H9 (cell line): ENCODE measurements at regions not wholly inside any gene's neighbourhood (a gene's known extent, or its start where the extent isn't known, plus 50 kb on each side); places are given as distances from the start of the nearest gene placed in this dataset.

ENCODE experiments used
- DNase-seq: peaks from one replicate; pipeline ENCODE4 v3.0.0-alpha.2; 2017
- H2AFZ ChIP-seq: one replicate; pipeline ENCODE4 v1.6.1; 2013; ENCODE audit warnings: mild to moderate bottlenecking, low read length, control low read depth, moderate library complexity
- H2AK5ac ChIP-seq: 2 replicates; pipeline ENCODE4 v1.6.1; 2013; ENCODE audit warnings: low read length, control low read depth, mixed read lengths; ENCODE audit not compliant: insufficient read length
- H2BK120ac ChIP-seq: one replicate; pipeline ENCODE4 v1.6.1; 2013; ENCODE audit warnings: low read depth, mild to moderate bottlenecking, low read length, control low read depth, inconsistent platforms; ENCODE audit not compliant: poor library complexity, severe bottlenecking
- H2BK12ac ChIP-seq: 2 replicates; pipeline ENCODE4 v1.6.1; 2013; ENCODE audit warnings: low read length, control low read depth, mixed read lengths, low read depth; ENCODE audit not compliant: insufficient read length
- H2BK15ac ChIP-seq: 2 replicates; pipeline ENCODE4 v1.6.1; 2013; ENCODE audit warnings: low read depth, low read length, control low read depth
- H2BK20ac ChIP-seq: one replicate; pipeline ENCODE4 v1.6.1; 2013; ENCODE audit warnings: low read depth, mild to moderate bottlenecking, low read length, control low read depth, inconsistent platforms; ENCODE audit not compliant: poor library complexity, severe bottlenecking
- H2BK5ac ChIP-seq: 2 replicates; pipeline ENCODE4 v1.6.1; 2013; ENCODE audit warnings: low read length, control low read depth, mixed read lengths; ENCODE audit not compliant: insufficient read length
- H3K14ac ChIP-seq: 2 replicates; pipeline ENCODE4 v1.6.1; 2013; ENCODE audit warnings: low read length, control low read depth; ENCODE audit not compliant: insufficient read depth
- H3K18ac ChIP-seq: 2 replicates; pipeline ENCODE4 v1.6.1; 2013; ENCODE audit warnings: low read depth, mild to moderate bottlenecking, mixed read lengths, low read length, control low read depth; ENCODE audit not compliant: insufficient read length
- H3K23ac ChIP-seq: 2 replicates; pipeline ENCODE4 v1.6.1; 2013; ENCODE audit warnings: low read length, control low read depth, mixed read lengths, low read depth; ENCODE audit not compliant: insufficient read length
- H3K23me2 ChIP-seq: 2 replicates; pipeline ENCODE4 v1.6.1; 2013; ENCODE audit warnings: low read depth, mild to moderate bottlenecking, mixed read lengths, low read length, control low read depth; ENCODE audit not compliant: insufficient read length, poor library complexity, severe bottlenecking
- H3K27ac ChIP-seq: 2 replicates; pipeline ENCODE4 v1.5.1; 2013; ENCODE audit warnings: low read length, control low read depth, mixed read lengths, low read depth; ENCODE audit not compliant: insufficient read length
- H3K27me3 ChIP-seq: 2 replicates; pipeline ENCODE4 v1.6.1; 2013; ENCODE audit warnings: low read length, control low read depth, inconsistent platforms; ENCODE audit not compliant: insufficient read depth
- H3K4ac ChIP-seq: 2 replicates; pipeline ENCODE4 v1.6.1; 2013; ENCODE audit warnings: low read depth, mild to moderate bottlenecking, control low read depth, inconsistent platforms, low read length, moderate library complexity
- H3K4me1 ChIP-seq: 2 replicates; pipeline ENCODE4 v1.6.1; 2013; ENCODE audit warnings: low read length, control low read depth, inconsistent platforms; ENCODE audit not compliant: insufficient read depth
- H3K4me2 ChIP-seq: 2 replicates; pipeline ENCODE4 v1.6.1; 2013; ENCODE audit warnings: low read length, control low read depth, mixed read lengths; ENCODE audit not compliant: insufficient read length, insufficient read depth
- H3K56ac ChIP-seq: 2 replicates; pipeline ENCODE4 v1.6.1; 2013; ENCODE audit warnings: low read depth, mild to moderate bottlenecking, mixed read lengths, low read length, control low read depth; ENCODE audit not compliant: insufficient read length
- H3K79me1 ChIP-seq: 2 replicates; pipeline ENCODE4 v1.6.1; 2013; ENCODE audit warnings: low read depth, mild to moderate bottlenecking, moderate library complexity, low read length, control low read depth, inconsistent platforms; ENCODE audit not compliant: insufficient read depth, poor library complexity, severe bottlenecking
- H3K79me2 ChIP-seq: 2 replicates; pipeline ENCODE4 v1.6.1; 2013; ENCODE audit warnings: low read length, control low read depth, inconsistent platforms; ENCODE audit not compliant: insufficient read depth
- H3K9ac ChIP-seq: 2 replicates; pipeline ENCODE4 v1.6.1; 2013; ENCODE audit warnings: low read length, control low read depth, mixed read lengths; ENCODE audit not compliant: insufficient read length; ENCODE audit errors: extremely low read depth
- H3K9me3 ChIP-seq: one replicate; pipeline ENCODE4 v1.6.1; 2013; ENCODE audit warnings: low read depth, low read length, inconsistent platforms; ENCODE audit not compliant: control insufficient read depth
- H3T11ph ChIP-seq: one replicate; pipeline ENCODE4 v1.6.1; 2013; ENCODE audit warnings: mild to moderate bottlenecking, low read length, control low read depth, inconsistent platforms
- H4K20me1 ChIP-seq: one replicate; pipeline ENCODE4 v1.6.1; 2013; ENCODE audit not compliant: control insufficient read depth, insufficient read length, insufficient read depth
- H4K5ac ChIP-seq: 2 replicates; pipeline ENCODE4 v1.6.1; 2013; ENCODE audit warnings: low read depth, mild to moderate bottlenecking, mixed read lengths, low read length, control low read depth; ENCODE audit not compliant: insufficient read length
- H4K8ac ChIP-seq: replicated peaks from 2 replicates; pipeline ENCODE4 v1.6.1; 2013; ENCODE audit warnings: low read length, control low read depth, mixed read lengths, low read depth; ENCODE audit not compliant: insufficient read length
- H4K91ac ChIP-seq: 2 replicates; pipeline ENCODE4 v1.6.1; 2013; ENCODE audit warnings: low read depth, mild to moderate bottlenecking, moderate library complexity, mixed read lengths, low read length, control low read depth; ENCODE audit not compliant: insufficient read length
- H3K27ac Mint-ChIP-seq, 3 experiments: 2 replicates in 2 of 3; 3 replicates in 1 of 3; pipeline ENCODE4 v1.8.0; 2020 to 2021; ENCODE audit warnings: mixed read lengths in 3 of 3, mild to moderate bottlenecking in 1 of 3, moderate library complexity in 1 of 3
- H3K27me3 Mint-ChIP-seq: 2 replicates; pipeline ENCODE4 v1.8.0; 2021; ENCODE audit warnings: low read depth, mild to moderate bottlenecking, moderate library complexity, mixed read lengths
- H3K36me3 Mint-ChIP-seq, 3 experiments: 2 replicates in 2 of 3; 3 replicates in 1 of 3; pipeline ENCODE4 v1.8.0; 2020 to 2021; ENCODE audit warnings: low read depth in 3 of 3, mixed read lengths in 3 of 3; ENCODE audit not compliant: insufficient read depth in 1 of 3
- H3K4me1 Mint-ChIP-seq, 2 experiments: 2 replicates each; pipeline ENCODE4 v1.8.0; 2020; ENCODE audit warnings: mixed read lengths in 2 of 2
- H3K4me3 Mint-ChIP-seq, 2 experiments: 2 replicates in 1 of 2; 3 replicates in 1 of 2; pipeline ENCODE4 v1.8.0; 2020 to 2021; ENCODE audit warnings: mild to moderate bottlenecking in 2 of 2, mixed read lengths in 2 of 2, moderate library complexity in 1 of 2
- H3K9me3 Mint-ChIP-seq, 2 experiments: 2 replicates in 1 of 2; 3 replicates in 1 of 2; pipeline ENCODE4 v1.8.0; 2020; ENCODE audit warnings: mild to moderate bottlenecking in 2 of 2, mixed read lengths in 2 of 2, moderate library complexity in 1 of 2
- WGBS: extraction: QIAGEN DNeasy Blood & Tissue Kit; methylation state at CpG from one replicate; pipeline ENCODE4 v1.1.7; 2013; ENCODE audit warnings: missing lambda C conversion rate, low lambda C conversion rate, mixed read lengths; ENCODE audit not compliant: insufficient read length; ENCODE audit errors: extremely low coverage; 5-methylcytosine and 5-hydroxymethylcytosine counted together
- TF ChIP-seq, protein P1 (sequence below): fragments of 200-600 bp; sonication (generic); conservative IDR thresholded peaks from 3 replicates; pipeline ENCODE4 v1.8.0; 2021; ENCODE audit warnings: antibody characterized with exemption, mild to moderate bottlenecking

DNA sequence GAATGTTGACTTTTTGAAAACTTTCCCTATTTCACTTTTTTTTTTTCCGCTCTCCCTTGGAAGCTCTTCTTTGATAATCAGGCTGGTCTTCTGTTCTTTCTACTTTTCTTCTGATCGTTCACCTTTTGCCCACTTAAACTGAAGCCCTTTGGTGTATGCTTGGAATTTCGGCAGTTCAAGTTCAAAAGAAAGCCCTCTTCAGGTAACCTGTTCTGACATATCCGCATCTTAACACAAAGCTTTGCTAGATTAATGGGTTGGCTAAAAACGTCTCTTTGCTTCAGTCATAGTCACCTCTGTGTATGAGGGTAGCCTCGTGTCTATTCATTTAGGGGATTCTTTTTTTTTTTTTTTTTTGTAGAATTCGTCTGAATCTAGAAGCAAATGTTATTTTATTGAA lies 1115.8 kb upstream of the RBFOX1 start:
- Mint-ChIP-seq H3K36me3 (no peaks in the 10 kb centered on the region), H3K27ac (no peak overlapping the region), H3K27me3 (peaks cover 3% of the 10 kb centered on the region), H3K4me1 (peaks cover 28 to 29% of the 10 kb centered on the region in 2 experiments), H3K9me3 (no peaks in the 10 kb centered on the region; a peak in 1 of 5 replicates), H3K4me3 (no peak overlapping the region)
- Histone ChIP-seq H3K4me2 (no peak overlapping the region), H3K14ac (no peak overlapping the region), H2AK5ac (no peak overlapping the region), H3K23ac (no peak overlapping the region), H3K79me1 (no peaks in the 10 kb centered on the region), H2BK5ac (no peak overlapping the region), H3K79me2 (no peaks in the 10 kb centered on the region; the same call in 1 of the 2 replicates), H3K18ac (no peak overlapping the region), H2BK20ac (no peak overlapping the region), H3K9ac (no peak overlapping the region), H3K4me1 (peaks cover 3% of the 10 kb centered on the region; the same call in 1 of the 2 replicates), H4K20me1 (no peaks in the 10 kb centered on the region), H3K9me3 (no peaks in the 10 kb centered on the region), H2AFZ (no peak overlapping the region), H2BK15ac (no peak overlapping the region), H3K56ac (no peak overlapping the region), H2BK12ac (no peak overlapping the region), H2BK120ac (no peak overlapping the region), H4K5ac (no peak overlapping the region), H3K27ac (no peak overlapping the region), H4K8ac (no peak overlapping the region), H4K91ac (no peak overlapping the region), H3K23me2 (no peaks in the 10 kb centered on the region), H3K27me3 (no peaks in the 10 kb centered on the region), H3T11ph (no peak overlapping the region), H3K4ac (no peak overlapping the region)
- TF ChIP-seq, protein P1, sequence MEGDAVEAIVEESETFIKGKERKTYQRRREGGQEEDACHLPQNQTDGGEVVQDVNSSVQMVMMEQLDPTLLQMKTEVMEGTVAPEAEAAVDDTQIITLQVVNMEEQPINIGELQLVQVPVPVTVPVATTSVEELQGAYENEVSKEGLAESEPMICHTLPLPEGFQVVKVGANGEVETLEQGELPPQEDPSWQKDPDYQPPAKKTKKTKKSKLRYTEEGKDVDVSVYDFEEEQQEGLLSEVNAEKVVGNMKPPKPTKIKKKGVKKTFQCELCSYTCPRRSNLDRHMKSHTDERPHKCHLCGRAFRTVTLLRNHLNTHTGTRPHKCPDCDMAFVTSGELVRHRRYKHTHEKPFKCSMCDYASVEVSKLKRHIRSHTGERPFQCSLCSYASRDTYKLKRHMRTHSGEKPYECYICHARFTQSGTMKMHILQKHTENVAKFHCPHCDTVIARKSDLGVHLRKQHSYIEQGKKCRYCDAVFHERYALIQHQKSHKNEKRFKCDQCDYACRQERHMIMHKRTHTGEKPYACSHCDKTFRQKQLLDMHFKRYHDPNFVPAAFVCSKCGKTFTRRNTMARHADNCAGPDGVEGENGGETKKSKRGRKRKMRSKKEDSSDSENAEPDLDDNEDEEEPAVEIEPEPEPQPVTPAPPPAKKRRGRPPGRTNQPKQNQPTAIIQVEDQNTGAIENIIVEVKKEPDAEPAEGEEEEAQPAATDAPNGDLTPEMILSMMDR = no peak
- DNase-seq = no peak
- no CpG with 5 or more reads among the region's 7 CpGs for WGBS
